HepG2 (cell line): ENCODE measurements at regions not wholly inside any gene's neighbourhood (a gene's known extent, or its start where the extent isn't known, plus 50 kb on each side); places are given as distances from the start of the nearest gene placed in this dataset.

Source experiments
- FOXM1 ChIP-seq: sonication (generic); formaldehyde crosslinking; IDR thresholded peaks from 2 replicates; pipeline ENCODE4 v1.5.0; 2020; ENCODE audit warnings: missing genetic modification reagents
- KDM1A ChIP-seq: IDR thresholded peaks from 2 replicates; pipeline ENCODE4 v1.6.1; 2016; ENCODE audit warnings: missing compliant biosample characterization
- KLF13 ChIP-seq: sonication (generic); formaldehyde crosslinking; IDR thresholded peaks from 2 replicates; pipeline ENCODE4 v1.4.0; 2020; ENCODE audit warnings: mild to moderate bottlenecking, missing genetic modification reagents
- NR2F6 ChIP-seq, 2 experiments: IDR thresholded peaks; 2 replicates each; pipeline ENCODE4 v1.6.1; 2016; ENCODE audit warnings: antibody characterized with exemption in 1 of 2, mild to moderate bottlenecking in 1 of 2
- RBAK ChIP-seq: sonication (generic); formaldehyde crosslinking; IDR thresholded peaks from 2 replicates; pipeline ENCODE4 v1.5.1; 2020; ENCODE audit warnings: mild to moderate bottlenecking, missing genetic modification reagents
- ZFP36 ChIP-seq: fragments of 150-350 bp; IDR thresholded peaks from 2 replicates; pipeline ENCODE4 v1.6.1; 2018; ENCODE audit warnings: borderline replicate concordance, low read length, low read depth; ENCODE audit not compliant: partially characterized antibody
- ZNF530 ChIP-seq: sonication (generic); formaldehyde crosslinking; IDR thresholded peaks from 2 replicates; pipeline ENCODE4 v1.5.0; 2020; ENCODE audit warnings: low read depth, mild to moderate bottlenecking, missing genetic modification reagents
- TF ChIP-seq, protein P1 (sequence below): sonication (generic); formaldehyde crosslinking; IDR thresholded peaks from 2 replicates; pipeline ENCODE4 v1.5.0; 2020; ENCODE audit warnings: mild to moderate bottlenecking, missing genetic modification reagents, moderate library complexity
- TF ChIP-seq, protein P2 (sequence below), 2 experiments: sonication (generic) in 1 of 2; formaldehyde crosslinking in 1 of 2; IDR thresholded peaks; 2 replicates each; pipeline versions ENCODE4 v1.4.0 to v1.6.1; 2018 to 2020; ENCODE audit warnings: missing genetic modification reagents in 2 of 2, borderline replicate concordance in 1 of 2, low read depth in 1 of 2, mild to moderate bottlenecking in 1 of 2, missing biosample characterization in 1 of 2

DNA sequence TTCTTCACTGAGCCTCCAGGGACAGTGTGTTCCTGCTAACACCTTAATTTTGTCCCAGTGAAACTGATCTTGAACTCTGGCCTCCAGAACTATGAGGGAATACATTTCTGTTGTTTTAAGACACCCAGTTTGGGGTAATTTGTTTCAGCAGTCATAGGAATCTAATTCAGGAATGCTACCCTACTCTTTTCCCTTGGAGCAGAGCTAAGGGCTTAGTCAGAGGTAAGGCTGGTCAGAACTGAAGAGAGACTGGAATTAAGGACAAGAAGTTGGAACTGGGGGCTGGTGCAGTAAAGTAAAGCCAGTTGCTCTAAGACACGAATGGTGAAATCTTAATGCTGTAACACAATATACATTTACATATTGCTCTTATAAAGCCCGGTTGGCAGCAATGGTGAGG, 809.7 kb downstream of the MAFB start:
- TF ChIP-seq ZFP36 (no peak), NR2F6 (IDR thresholded peaks at IDR 0.05) (no peak), NR2F6 (CRISPR knock-in tag; IDR thresholded peaks at IDR 0.05) (no peak), KDM1A (CRISPR knock-in tag) (no peak), FOXM1 (no peak), KLF13 (CRISPR knock-in tag) (no peak), ZNF530 (CRISPR knock-in tag) (no peak), RBAK (CRISPR knock-in tag) (no peak)
- TF ChIP-seq, protein P1, sequence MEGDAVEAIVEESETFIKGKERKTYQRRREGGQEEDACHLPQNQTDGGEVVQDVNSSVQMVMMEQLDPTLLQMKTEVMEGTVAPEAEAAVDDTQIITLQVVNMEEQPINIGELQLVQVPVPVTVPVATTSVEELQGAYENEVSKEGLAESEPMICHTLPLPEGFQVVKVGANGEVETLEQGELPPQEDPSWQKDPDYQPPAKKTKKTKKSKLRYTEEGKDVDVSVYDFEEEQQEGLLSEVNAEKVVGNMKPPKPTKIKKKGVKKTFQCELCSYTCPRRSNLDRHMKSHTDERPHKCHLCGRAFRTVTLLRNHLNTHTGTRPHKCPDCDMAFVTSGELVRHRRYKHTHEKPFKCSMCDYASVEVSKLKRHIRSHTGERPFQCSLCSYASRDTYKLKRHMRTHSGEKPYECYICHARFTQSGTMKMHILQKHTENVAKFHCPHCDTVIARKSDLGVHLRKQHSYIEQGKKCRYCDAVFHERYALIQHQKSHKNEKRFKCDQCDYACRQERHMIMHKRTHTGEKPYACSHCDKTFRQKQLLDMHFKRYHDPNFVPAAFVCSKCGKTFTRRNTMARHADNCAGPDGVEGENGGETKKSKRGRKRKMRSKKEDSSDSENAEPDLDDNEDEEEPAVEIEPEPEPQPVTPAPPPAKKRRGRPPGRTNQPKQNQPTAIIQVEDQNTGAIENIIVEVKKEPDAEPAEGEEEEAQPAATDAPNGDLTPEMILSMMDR (CRISPR knock-in tag) = no peak
- TF ChIP-seq, protein P2, sequence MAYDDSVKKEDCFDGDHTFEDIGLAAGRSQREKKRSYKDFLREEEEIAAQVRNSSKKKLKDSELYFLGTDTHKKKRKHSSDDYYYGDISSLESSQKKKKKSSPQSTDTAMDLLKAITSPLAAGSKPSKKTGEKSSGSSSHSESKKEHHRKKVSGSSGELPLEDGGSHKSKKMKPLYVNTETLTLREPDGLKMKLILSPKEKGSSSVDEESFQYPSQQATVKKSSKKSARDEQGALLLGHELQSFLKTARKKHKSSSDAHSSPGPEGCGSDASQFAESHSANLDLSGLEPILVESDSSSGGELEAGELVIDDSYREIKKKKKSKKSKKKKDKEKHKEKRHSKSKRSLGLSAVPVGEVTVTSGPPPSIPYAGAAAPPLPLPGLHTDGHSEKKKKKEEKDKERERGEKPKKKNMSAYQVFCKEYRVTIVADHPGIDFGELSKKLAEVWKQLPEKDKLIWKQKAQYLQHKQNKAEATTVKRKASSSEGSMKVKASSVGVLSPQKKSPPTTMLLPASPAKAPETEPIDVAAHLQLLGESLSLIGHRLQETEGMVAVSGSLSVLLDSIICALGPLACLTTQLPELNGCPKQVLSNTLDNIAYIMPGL (CRISPR knock-in tag; IDR thresholded peaks at IDR 0.05; ENCODE audit: borderline replicate concordance in 1 of 2, low read depth in 1 of 2) = no peak
